Tibial nerve (tissue), 4 donors: ENCODE measurements at regions not wholly inside any gene's neighbourhood (a gene's known extent, or its start where the extent isn't known, plus 50 kb on each side); places are given as distances from the start of the nearest gene placed in this dataset.

Source experiments
- DNase-seq, 2 donors: peaks; one replicate each; pipeline ENCODE4 v3.0.0-alpha.2; 2019; ENCODE audit warnings: low spot score in 2 of 2
- H3K27ac ChIP-seq, 4 donors: fragments of 200-600 bp; sonication (generic) in 3 of 4; one replicate each; pipeline ENCODE4 v1.5.1; 2017 to 2019; ENCODE audit warnings: mild to moderate bottlenecking in 1 of 4
- H3K27me3 ChIP-seq, 2 donors: fragments of 200-600 bp; sonication (generic) in 1 of 2; one replicate each; pipeline versions ENCODE4 v1.5.1 to v1.6.0; 2017 to 2019
- H3K36me3 ChIP-seq, 3 donors: fragments of 200-600 bp; sonication (generic); one replicate each; pipeline ENCODE4 v1.5.1; 2018 to 2019
- H3K4me1 ChIP-seq, 4 donors: fragments of 200-600 bp; sonication (generic) in 3 of 4; one replicate each; pipeline ENCODE4 v1.5.1; 2017 to 2019
- H3K4me3 ChIP-seq, 4 donors: fragments of 200-600 bp; sonication (generic) in 3 of 4; one replicate each; pipeline ENCODE4 v1.5.1; 2017 to 2019; ENCODE audit warnings: mild to moderate bottlenecking in 1 of 4, moderate library complexity in 1 of 4
- H3K9me3 ChIP-seq, 4 donors: fragments of 200-600 bp; sonication (generic) in 3 of 4; one replicate each; pipeline ENCODE4 v1.5.1; 2017 to 2019
- CTCF ChIP-seq, 5 experiments: fragments of 200-600 bp in 3 of 5; fragments of 450-650 bp in 2 of 5; sonication (generic) in 3 of 5; IDR thresholded peaks; one replicate each; pipeline ENCODE4 v1.5.1; 2016 to 2019; ENCODE audit warnings: antibody characterized with exemption in 5 of 5, mild to moderate bottlenecking in 3 of 5, moderate library complexity in 2 of 5
- EP300 ChIP-seq, 2 donors: sonication (generic); formaldehyde crosslinking; IDR thresholded peaks; one replicate each; pipeline ENCODE4 v1.6.1; 2017; ENCODE audit warnings: antibody characterized with exemption in 2 of 2, mild to moderate bottlenecking in 1 of 2
- POLR2A ChIP-seq, 2 donors: fragments of 450-650 bp; IDR thresholded peaks; one replicate each; pipeline ENCODE4 v1.6.1; 2017; ENCODE audit warnings: antibody characterized with exemption in 2 of 2, mild to moderate bottlenecking in 2 of 2, moderate library complexity in 2 of 2
- WGBS, 2 donors: methylation state at CpG; one replicate each; pipeline ENCODE4 v1.1.5; 2018; 5-methylcytosine and 5-hydroxymethylcytosine counted together

DNA sequence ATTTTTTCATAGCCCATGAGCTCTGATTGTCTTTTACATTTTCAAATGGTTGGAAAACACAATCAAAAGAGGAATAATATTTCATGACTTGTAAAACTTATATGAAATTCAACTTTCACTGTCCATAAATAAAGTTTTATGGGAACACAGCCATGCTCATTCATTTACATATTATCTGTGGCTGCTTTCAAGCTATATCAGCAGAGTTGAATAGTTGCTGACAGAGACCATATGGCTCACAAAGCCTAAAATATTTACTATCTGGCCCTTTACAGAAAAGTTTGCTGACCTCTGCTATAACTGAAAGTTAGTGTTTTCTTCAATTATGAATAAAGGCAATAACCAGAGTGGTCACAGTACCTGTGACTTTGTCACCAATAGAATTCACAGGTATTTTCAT, 128.2 kb upstream of the GNAO1 start:
- TF ChIP-seq EP300 (IDR thresholded peaks at IDR 0.05) (no peak), POLR2A (IDR thresholded peaks at IDR 0.05) (no peak), CTCF (IDR thresholded peaks at IDR 0.05) (no peak)
- DNase-seq, result no peak
- H3K27ac ChIP-seq, result no peak overlapping the region
- no peaks in the 10 kb centered on the region for H3K4me1 ChIP-seq
- no peaks in the 10 kb centered on the region for H3K27me3 ChIP-seq
- H3K36me3 ChIP-seq, result no peaks in the 10 kb centered on the region
- no peaks in the 10 kb centered on the region for H3K9me3 ChIP-seq
- H3K4me3 ChIP-seq, result no peak overlapping the region

DNA sequence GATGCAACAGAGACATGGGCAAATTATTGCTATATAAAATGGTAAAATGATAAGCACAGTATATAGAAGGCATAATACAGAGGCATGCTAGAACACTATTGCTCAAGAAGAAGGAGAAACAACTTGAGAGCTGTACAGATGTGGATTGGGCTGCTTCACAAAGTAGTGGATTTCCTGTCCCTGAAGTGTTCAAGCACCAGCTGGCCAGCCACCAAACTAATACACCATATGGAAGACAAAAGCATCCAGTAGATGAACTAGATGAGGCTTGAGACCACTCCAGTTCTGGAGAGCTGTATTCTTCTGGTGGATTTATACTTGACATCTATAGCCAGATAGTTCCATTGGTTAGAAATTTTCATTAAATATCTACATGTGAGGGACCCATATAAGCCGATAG, 134.1 kb upstream of the GNAO1 start:
- DNase-seq, result no peak
- no peak overlapping the region for H3K4me3 ChIP-seq
- 81 to 93% methylated on average over 1 of the region's 1 CpG for WGBS, 2 donors
- TF ChIP-seq POLR2A (IDR thresholded peaks at IDR 0.05), result no peak
- TF ChIP-seq EP300 (IDR thresholded peaks at IDR 0.05), result no peak
- TF ChIP-seq CTCF (IDR thresholded peaks at IDR 0.05), result no peak
- no peaks in the 10 kb centered on the region for H3K27me3 ChIP-seq
- no peaks in the 10 kb centered on the region for H3K36me3 ChIP-seq
- H3K4me1 ChIP-seq, result no peaks in the 10 kb centered on the region
- H3K9me3 ChIP-seq, result no peaks in the 10 kb centered on the region
- H3K27ac ChIP-seq, result no peak overlapping the region

- H3K27me3 ChIP-seq, result no peaks in the 10 kb centered on the region
- DNase-seq, result no peak
- no peak for TF ChIP-seq EP300 (IDR thresholded peaks at IDR 0.05)
- no peak for TF ChIP-seq POLR2A (IDR thresholded peaks at IDR 0.05)
- no peak for TF ChIP-seq CTCF (IDR thresholded peaks at IDR 0.05)
- WGBS, 2 donors, result 90 to 94% methylated on average over 4 of the region's 4 CpGs
- no peak overlapping the region for H3K27ac ChIP-seq
- no peaks in the 10 kb centered on the region for H3K9me3 ChIP-seq
- no peaks in the 10 kb centered on the region for H3K36me3 ChIP-seq
- H3K4me3 ChIP-seq, result no peak overlapping the region
- no peaks in the 10 kb centered on the region for H3K4me1 ChIP-seq
Observed at GRCh38 chr16:56050916-56051315, 140.4 kb upstream of the GNAO1 start.

DNA sequence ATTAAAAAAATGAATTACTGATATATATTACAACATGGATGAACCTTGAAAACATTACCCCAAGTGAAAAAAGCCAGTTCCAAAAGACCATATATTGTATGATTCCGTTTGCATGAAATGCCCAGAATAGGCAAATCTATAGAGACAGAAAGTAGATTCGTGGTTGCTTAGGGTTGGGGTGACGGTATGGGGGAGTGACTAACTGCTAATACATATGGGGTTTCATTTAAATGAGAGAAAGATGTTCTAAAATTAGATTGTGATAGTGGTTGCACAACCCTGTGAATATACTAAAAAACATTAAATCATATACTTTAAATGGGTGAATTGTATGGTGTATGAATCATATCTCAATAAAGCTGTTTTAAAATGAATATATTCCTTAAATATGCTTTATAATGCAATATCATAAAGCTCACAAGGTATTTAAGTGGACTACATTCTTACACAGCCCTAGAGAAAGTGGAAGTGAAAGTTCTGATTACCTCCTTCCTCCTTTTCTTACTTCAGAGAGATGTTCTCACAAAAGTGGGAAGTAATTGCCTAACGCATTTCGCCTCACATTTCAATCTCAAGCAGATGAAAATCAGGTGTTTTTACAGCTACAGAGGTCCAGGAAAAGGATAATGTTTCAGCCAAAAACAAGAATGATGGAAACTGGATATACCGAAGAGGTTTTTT, 142.7 kb upstream of the GNAO1 start:
- no peak for DNase-seq
- Histone ChIP-seq H3K36me3 (no peaks in the 10 kb centered on the region), H3K9me3 (no peaks in the 10 kb centered on the region), H3K4me3 (no peak overlapping the region), H3K4me1 (no peaks in the 10 kb centered on the region), H3K27ac (no peak overlapping the region), H3K27me3 (no peaks in the 10 kb centered on the region)
- TF ChIP-seq EP300 (IDR thresholded peaks at IDR 0.05), result peak in 1 of 2 donors; percentile 20
- TF ChIP-seq CTCF (IDR thresholded peaks at IDR 0.05), result no peak
- WGBS, 2 donors, result 67 to 75% methylated on average over 6 of the region's 6 CpGs

DNA sequence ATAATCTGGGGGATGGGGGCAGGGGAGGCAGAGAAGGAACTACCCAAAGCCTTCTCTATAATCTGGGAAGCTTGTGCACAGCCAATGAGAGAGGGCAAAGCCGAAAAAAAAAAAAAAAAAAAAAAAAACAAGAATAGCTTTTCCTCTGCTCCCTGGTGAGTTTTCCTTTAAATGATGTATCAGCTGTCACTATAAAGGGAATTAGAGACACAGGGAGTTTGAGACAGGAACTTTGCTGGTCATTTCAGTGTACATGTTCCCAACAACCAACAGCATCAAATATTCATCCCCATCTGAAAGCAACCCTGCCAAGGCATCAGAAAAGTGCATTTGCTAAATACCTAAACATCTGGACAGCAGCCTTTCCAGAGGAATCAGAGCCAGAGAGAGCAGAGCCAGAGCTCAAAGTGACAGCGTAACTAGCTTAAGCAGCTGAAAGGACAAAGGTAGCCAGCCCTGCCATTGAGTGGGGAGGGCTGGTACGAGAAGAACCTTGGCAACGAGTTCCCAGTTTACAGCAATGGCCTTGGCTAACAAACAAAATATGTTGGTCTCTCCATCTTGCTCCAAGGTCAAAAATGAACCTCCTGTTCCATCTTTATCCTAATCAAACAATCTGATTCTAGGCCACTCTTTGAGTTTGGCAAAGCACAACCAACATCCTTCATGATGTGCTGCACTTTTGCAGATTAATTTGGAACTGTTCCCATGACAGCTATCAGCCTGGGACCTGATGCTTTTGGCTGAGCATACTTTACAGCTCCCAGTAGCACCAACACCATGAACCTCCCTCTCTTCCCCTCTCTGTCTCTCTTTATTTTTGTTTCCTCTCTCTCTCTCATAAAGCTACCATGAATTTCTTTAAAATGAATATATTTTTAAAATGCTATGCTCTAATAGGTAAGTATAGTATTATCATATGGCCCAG, 143.7 kb upstream of the GNAO1 start:
- no peak for DNase-seq
- Histone ChIP-seq H3K4me1 (no peaks in the 10 kb centered on the region), H3K27ac (no peak overlapping the region), H3K4me3 (no peak overlapping the region), H3K27me3 (no peaks in the 10 kb centered on the region), H3K36me3 (no peaks in the 10 kb centered on the region), H3K9me3 (no peaks in the 10 kb centered on the region)
- WGBS, 2 donors, result 42 to 52% methylated on average over 4 of the region's 4 CpGs
- TF ChIP-seq EP300 (IDR thresholded peaks at IDR 0.05) (no peak), POLR2A (IDR thresholded peaks at IDR 0.05) (no peak), CTCF (IDR thresholded peaks at IDR 0.05) (no peak)
